Brain pericyte (primary cell): ENCODE measurements at regions not wholly inside any gene's neighbourhood (a gene's known extent, or its start where the extent isn't known, plus 50 kb on each side); places are given as distances from the start of the nearest gene placed in this dataset.
"Not testable (repeated sequence)": the region's sequence is repeated elsewhere in the genome, so short reads cannot be mapped to it uniquely, and the experiment has no call there.

Source experiments
- DNase-seq: peaks from one replicate; pipeline ENCODE4 v3.0.0-alpha.2; 2012; ENCODE audit warnings: low read depth, low spot score

- no peak for DNase-seq
Measured at GRCh38 chr11:109480251-109480650, 58.3 kb downstream of the C11orf87 start.

- no peak for DNase-seq
Measured at GRCh38 chr11:109486129-109486528, 64.1 kb downstream of the C11orf87 start.

- DNase-seq: no peak
Measured at GRCh38 chr11:109490953-109491635, 69.1 kb downstream of the C11orf87 start.

- DNase-seq: no peak
Measured at GRCh38 chr11:109506115-109506514, 84.1 kb downstream of the C11orf87 start.

DNA sequence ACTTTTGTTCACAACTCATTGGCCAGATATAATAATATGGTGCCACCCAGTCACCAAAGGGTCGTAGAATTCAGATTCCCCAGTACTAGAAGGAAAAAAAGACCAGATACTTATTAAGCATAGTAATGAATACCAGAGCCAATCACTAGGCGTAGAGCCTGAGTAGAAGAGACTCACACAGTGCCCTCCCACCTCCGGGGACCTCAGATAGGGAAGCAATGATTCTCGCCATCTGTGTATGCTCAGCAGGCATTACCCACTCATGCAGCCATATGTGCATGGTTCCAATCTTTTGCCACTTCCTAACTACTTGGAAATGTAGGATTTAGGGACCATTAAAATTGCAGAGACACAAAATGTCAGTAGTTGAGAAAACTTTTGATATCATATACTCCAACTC is 85.3 kb downstream of the C11orf87 start:
- no peak for DNase-seq

- DNase-seq: no peak
Measured at GRCh38 chr11:109507836-109508561, 86.0 kb downstream of the C11orf87 start.

DNA sequence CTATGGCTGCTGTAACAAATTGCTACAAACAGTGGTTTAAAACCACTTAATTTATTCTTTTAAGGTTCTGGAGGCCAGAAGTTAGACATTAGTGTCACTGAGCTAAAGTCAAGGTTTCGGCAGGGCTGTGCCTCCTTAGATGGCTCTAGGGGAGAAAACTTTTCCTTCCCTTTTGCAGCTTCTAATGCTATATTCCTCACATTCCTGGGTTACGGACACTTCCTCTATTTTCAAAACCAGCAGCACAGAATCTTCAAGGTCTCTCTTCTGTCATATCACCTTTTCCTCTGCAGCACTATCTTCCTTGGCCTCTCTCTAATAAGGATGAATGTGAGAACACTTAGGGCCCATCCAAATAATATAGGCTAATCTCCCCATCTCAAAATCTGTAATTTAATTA is 87.0 kb downstream of the C11orf87 start:
- no peak for DNase-seq

- DNase-seq: no peak
Measured at GRCh38 chr11:109510316-109510715, 88.3 kb downstream of the C11orf87 start.

DNA sequence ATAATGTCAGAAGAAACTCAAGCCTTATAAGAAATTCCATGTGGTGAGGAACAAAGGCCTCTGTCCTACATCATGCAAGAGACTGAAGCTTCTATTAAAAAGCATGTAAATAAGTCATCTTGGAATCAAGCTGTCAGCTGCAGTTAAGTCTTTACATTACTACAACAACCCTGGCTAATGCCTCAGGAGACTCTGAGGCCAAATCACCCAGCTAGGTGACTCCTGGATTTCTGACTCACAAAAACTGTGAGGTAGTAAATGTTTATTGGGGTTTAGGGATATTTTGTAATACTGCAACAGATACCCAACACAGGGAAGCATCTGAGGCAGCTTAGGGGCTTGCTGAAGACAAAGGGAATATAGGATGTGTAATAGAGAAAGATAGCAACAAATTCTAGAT is 89.6 kb downstream of the C11orf87 start:
- no peak for DNase-seq

DNA sequence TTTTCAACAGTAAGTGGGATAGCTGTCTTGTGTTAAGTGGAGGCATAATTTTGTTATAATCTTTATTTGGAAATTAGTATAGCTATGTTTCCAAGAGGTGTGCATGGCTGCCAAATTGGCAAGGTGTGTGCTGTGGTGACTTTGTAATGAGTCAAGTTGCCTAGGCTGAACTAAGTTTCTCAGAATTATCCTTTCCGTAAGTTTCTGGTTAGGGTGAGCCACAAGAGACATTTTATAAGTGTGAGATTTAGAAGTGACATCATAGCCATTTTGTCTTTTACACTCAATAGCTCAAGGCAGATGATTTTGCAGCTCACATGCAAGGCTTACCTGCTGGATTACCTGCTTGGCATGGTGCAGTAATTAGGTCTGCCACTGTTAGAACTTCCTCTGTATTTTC is 90.3 kb downstream of the C11orf87 start:
- DNase-seq: no peak

GRCh38 chr11:109512680-109513079 is 90.7 kb downstream of the C11orf87 start:
- DNase-seq: no peak

DNA sequence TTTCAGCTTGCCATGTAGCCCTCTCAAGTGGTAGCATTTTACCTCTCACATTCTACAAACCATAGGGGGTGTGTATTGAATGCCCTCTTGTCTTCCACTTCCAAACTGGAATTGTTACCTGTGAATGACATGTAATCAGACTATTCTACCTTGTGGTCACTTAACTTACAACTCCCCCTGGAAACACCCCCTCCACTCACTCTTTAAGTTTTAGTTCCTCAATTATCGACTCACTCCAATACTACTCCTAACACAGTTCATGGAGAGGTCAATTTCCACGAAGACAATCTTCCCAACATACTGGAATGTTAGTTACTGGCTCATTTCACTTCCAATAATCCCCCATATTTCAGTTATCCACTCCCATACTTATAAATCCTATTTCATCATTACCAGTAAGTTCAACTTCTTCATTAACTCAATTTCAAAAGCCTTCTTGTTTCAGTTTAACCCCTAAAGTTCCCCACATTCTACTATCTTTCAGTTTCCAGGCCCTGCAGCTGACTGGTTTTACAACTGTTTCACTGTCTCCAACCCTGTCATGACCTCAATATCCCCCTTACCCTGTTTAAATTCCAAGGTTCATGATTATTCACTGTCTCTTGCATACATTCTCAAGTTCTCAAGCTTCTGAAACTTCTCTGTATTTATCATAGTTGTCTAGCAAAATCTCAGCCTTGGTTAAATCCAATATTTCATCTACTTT is 92.5 kb downstream of the C11orf87 start:
- no peak for DNase-seq

DNA sequence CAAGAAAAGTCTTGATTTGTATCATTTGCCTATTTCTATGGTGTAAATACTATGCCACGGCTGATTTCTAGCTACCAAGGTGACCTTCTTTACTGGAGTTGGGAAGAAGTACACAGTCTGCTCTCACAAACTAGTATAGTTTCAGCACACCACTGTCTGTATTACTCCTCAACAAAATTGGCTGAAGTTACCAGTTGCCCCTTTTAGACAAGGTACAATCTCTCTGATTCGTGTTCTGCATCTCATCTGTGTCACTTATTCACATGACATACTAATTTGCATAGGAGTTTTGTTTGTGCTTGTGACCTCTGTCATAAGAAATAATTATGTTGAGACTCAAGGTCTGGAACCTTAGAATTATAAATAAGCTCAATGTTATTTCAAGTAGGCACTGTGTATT is 97.3 kb downstream of the C11orf87 start:
- DNase-seq: no peak

- DNase-seq: no peak
Measured at GRCh38 chr11:109521571-109522086, 99.6 kb downstream of the C11orf87 start.

DNA sequence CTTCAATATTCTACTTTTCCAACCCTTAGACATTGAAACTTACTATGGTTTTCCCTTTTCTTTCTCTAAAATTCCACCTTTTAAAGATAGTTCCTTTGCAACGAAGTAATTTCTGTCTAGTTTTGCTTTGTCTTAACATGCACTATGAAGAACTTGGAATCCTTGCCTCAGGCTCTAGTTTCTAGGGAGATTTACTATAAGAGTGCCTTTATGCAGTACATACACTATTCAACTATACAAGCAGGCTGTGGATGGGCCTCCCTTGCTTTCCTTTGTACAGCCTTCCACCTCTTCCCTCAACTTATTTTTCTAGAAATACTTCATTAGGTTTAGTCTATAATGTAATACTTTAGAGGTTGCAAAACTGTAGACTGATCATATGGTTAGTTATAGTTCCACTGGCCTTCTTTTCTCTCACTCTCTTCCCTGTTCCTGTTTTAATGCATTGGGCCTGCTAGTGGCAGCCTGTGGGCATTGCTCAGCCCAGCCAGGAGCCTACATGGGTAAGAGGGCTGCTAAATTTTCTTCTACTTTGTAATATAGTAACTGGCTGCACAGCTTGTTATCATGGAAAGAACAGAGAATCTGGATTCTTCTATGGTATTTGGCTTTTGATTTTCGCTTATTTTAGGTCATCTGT is 100.2 kb downstream of the C11orf87 start:
- no peak for DNase-seq

- not testable (repeated sequence) for DNase-seq
Measured at GRCh38 chr11:109525636-109526035, 103.6 kb downstream of the C11orf87 start.

- DNase-seq: no peak
Measured at GRCh38 chr11:109526061-109526460, 104.1 kb downstream of the C11orf87 start.

DNA sequence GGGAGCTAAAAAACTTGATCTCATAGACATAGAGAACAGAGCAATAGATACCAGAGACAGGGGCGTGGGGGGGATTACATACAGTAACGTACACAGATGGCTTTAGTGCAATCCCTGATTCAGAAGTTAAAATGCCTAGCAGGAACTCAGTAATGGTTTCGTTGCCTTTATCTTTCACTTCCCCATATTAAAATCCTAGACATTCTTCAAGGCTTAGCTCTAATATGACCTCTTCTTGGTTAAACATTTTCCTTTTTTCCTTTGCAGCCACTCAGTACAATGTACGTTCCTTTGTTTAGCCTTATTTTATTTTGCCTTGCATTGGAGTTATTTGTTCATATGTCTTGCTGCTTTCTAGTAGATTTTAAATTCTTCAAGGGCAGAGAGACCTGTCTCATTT is 104.9 kb downstream of the C11orf87 start:
- no peak for DNase-seq

GRCh38 chr11:109527496-109527895 is 105.5 kb downstream of the C11orf87 start:
- DNase-seq: no peak

GRCh38 chr11:109547356-109548027 is 125.5 kb downstream of the C11orf87 start:
- no peak for DNase-seq

GRCh38 chr11:109552376-109552775 is 130.4 kb downstream of the C11orf87 start:
- DNase-seq: no peak
